ENCODE measurements at regions not wholly inside any gene's neighbourhood (a gene's known extent, or its start where the extent isn't known, plus 50 kb on each side); places are given as distances from the start of the nearest gene placed in this dataset.

GRCh38 chr2:120660056-120660694 lies 75.5 kb upstream of the GLI2 start:
- no peak for DNase-seq

GRCh38 chr2:120660771-120661459 lies 74.8 kb upstream of the GLI2 start:
- DNase-seq: no peak

GRCh38 chr2:120661551-120661950 lies 74.1 kb upstream of the GLI2 start:
- no peak for DNase-seq

- no peak for DNase-seq
These were observed 73.6 kb upstream of the GLI2 start for GRCh38 chr2:120662046-120662445.

GRCh38 chr2:120662746-120663145 lies 72.9 kb upstream of the GLI2 start:
- DNase-seq: no peak

GRCh38 chr2:120666433-120666832 lies 69.2 kb upstream of the GLI2 start:
- no peak for DNase-seq

- DNase-seq: no peak
These were observed 67.7 kb upstream of the GLI2 start for GRCh38 chr2:120667981-120668380.

- DNase-seq: no peak
These were observed 66.3 kb upstream of the GLI2 start for GRCh38 chr2:120669121-120669952.

GRCh38 chr2:120669971-120670370 lies 65.7 kb upstream of the GLI2 start:
- no peak for DNase-seq

GRCh38 chr2:120670371-120670770 lies 65.3 kb upstream of the GLI2 start:
- DNase-seq: no peak

- no peak for DNase-seq
These were observed 64.7 kb upstream of the GLI2 start for GRCh38 chr2:120670771-120671480.

GRCh38 chr2:120672526-120673204 lies 63.0 kb upstream of the GLI2 start:
- no peak for DNase-seq

- DNase-seq: no peak
These were observed 62.5 kb upstream of the GLI2 start for GRCh38 chr2:120673205-120673550.

- no peak for DNase-seq
These were observed 62.1 kb upstream of the GLI2 start for GRCh38 chr2:120673571-120674061.

GRCh38 chr2:120674246-120675170 lies 61.2 kb upstream of the GLI2 start:
- no peak for DNase-seq

- DNase-seq: peak; percentile 13
These were observed 60.1 kb upstream of the GLI2 start for GRCh38 chr2:120675460-120676130.

- DNase-seq: no peak
These were observed 58.4 kb upstream of the GLI2 start for GRCh38 chr2:120677221-120677620.

- DNase-seq: no peak
These were observed 57.9 kb upstream of the GLI2 start for GRCh38 chr2:120677696-120678247.

- DNase-seq: no peak
These were observed 57.4 kb upstream of the GLI2 start for GRCh38 chr2:120678251-120678650.

- DNase-seq: no peak
These were observed 56.7 kb upstream of the GLI2 start for GRCh38 chr2:120678926-120679325.
